HS-5 (cell line): ENCODE measurements at regions not wholly inside any gene's neighbourhood (a gene's known extent, or its start where the extent isn't known, plus 50 kb on each side); places are given as distances from the start of the nearest gene placed in this dataset.

Source experiments
- DNase-seq: peaks from one replicate; pipeline ENCODE4 v3.0.0-alpha.2; 2012; ENCODE audit warnings: low read depth

DNA sequence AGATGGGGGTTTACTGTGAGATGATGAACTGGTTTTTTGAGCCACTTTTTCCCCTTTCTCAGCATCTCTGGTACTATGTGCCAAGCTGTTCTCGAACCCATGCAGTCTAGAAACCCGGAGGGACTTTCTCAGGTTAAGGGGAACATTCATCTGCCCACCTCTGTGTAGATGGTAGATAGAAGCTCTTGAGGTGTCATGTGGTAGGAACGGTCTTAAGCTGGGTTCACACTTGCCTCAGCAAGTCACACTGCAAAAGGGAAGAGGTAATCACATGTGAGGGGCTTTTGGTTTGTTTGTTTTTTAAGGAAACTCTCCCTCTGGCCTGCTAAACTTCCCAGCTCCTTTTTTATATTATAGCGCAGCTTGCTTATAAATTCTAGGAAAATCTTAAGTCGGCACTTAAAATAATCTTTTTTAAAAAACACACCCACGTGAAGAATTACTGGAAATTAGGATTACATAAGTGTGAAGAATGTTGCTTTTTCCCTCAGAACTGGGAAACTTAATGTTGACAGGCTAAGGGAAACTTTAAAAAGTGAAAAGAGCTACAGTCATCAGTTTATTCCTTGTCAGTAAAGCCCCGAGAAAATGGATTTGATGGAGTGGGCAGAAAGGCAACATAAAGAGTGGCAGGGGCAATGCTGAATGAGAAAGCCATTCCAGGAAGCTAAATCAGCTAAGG is 430.3 kb downstream of the ARHGEF28 start:
- no peak for DNase-seq

DNA sequence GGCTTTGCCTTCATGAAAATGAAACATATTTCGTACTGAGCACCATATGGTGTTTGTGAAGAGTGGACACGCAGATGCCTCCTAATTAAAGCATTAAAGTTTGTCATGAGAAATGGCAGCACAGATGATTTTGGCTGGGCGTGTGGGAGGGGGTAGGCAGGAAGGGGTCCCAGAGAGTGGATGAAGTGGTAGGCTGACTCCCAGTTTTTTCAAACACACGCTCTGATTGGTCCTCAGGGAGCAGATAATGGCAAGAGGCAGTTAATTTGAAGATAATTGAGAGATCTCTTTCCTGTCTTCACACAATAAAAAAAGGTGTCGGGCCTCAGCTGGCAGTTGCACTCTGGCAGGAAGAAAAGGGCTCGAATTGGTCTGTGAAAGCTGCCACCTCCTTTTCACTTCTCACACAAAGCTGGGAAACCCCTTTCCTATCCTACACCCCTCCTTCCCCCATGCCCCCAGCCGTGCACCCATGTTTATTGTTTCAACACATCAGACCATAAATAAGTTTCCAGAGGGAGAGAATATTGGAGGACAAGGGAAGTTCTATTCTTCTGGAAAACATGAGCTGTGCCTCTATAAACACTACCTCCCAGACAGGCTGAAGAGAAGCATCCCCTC is 429.6 kb downstream of the ARHGEF28 start:
- no peak for DNase-seq

DNA sequence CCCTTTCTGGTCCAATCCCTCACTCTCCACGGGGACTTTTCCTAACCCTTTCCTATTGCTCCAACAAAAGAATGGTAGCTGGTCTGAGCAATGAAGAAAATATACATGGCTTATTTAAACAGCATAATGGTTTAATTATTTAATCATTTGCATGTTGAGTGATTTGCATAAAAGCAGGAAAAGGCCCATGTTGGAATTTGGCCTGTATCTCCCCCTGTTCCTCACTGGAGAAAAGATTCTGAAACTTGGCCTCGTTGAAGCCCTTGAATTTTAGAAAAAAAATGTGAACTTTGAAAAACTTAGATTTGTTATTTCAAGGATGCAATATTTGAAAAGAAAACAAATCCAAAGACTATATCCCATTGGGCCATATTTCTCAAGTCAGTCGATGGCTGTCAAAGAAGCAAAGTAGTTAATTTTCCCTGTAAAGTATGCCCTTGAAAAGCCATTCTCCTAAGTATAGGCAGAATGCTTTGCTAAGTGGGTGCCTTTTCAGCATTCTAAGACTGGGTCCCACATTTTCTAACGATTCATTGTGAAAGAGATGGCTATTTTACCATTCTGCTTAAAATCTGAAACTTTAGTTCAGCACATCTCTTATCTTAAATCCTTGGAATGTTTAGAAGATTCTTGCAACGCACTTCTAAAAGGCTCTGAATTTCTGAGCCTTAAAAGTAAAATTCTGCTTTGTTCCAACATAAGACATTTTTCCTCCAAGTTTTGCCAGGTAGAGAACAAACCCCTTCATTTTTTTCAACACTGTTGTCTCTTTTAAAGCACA is 428.8 kb downstream of the ARHGEF28 start:
- no peak for DNase-seq

DNA sequence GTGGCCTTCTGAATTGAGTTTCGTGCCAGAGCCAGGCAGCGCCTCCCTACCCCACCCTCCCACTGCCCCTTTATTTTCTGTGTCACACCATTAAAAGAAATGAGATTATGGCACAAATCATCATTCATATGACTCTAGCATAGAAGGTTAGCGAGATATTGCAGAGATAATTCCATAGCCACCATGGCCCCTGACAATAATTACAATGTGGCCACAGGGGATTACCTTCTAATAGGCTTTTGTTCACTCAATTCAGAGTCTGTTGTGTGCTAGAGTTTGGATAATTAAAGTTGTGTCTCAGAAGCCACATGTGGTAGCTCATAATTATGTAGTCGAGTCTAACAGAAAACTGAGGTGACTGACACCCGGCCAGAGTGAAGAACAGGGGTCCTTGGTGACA is 428.1 kb downstream of the ARHGEF28 start:
- no peak for DNase-seq

DNA sequence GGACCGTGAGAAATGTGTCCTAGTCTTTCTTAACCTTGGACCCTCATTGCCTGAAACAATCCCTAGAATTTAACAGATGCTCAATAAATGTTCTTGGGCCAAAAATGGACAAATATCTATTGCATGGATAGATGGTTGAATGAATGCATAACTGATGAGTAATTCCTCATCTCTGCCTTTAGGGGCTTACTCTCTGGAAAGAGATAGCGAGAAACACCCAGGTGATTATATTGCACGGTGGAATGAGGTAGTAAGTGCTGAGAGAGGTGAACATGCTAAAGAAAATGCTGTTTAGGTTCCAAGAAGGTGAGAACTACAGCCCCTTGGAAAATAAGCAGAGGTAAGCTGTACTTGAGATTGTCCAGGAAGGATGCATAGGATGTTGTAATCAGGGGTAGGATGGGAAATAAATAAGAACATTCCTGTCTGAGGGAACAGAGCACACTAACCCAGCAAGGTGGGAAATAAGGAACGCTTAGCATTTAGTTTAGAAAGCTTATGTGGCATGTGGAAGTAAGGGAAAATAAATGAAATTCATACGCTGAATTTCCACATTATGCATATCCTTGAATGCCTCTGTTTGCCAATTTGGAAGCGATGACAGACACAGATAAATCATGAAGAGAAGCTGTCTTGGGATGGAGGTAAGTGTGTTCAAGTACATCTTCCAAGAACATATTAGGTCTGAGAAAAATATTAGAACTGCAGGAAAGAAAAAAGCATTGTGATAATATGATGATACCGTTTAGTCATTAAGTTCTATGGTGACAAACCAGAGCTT is 426.6 kb downstream of the ARHGEF28 start:
- DNase-seq, result no peak

DNA sequence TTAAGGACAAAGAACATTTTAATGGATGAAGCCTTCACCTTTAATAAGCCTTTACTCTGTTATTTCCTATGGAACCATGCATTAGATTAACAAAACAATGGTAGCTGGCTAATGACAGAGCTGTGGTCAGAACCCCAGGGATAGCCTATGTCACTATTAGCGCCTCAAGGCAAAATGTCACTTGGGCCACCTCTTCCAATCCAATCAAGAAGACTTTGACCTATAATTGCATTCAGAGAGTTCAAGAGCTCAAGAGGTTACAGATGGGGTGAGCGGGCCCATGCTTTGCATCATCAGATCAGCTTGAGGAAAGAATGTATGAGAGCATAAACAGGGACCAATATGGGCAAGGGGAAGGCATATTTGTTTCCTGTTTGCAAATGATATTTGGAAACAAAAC is 425.1 kb downstream of the ARHGEF28 start:
- DNase-seq, result no peak

DNA sequence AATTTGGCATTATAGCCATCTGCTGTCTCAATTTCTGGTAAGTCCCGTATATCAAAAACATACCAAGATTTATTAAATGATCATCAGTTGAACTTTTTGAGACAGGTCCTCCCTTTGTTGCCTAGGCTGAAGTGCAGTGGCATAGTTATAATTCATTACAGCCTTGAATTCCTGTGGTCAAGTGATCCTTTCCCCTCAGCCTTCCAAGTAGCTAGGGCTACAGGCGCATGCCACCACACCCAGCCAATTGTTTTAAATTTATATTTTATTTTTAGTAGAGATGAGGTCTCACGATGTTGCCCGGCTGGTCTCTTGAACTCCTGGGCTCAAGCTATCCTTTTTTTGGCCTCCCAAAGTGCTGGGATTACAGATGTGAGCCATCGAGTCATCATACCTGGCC is 418.9 kb downstream of the ARHGEF28 start:
- no peak for DNase-seq

DNA sequence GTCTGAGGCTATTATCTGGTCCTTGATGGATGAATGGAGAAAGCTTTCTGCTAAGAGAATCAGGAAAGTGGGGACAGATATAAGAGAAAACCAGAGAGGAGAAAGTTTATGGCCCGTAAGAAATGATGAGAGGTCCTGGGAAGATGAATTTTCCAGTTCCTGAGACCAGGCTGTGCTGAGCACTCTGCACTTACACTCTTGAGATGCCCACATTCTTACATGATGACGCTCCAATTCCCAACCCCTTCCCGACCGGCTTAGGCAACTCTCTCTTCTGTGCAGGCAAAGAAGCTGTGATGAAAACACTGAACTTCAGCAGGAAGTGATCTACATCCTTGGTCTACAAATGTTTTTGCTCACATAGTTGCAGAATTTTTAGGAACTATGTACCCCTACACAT is 417.0 kb downstream of the ARHGEF28 start:
- peak; percentile 80 for DNase-seq

DNA sequence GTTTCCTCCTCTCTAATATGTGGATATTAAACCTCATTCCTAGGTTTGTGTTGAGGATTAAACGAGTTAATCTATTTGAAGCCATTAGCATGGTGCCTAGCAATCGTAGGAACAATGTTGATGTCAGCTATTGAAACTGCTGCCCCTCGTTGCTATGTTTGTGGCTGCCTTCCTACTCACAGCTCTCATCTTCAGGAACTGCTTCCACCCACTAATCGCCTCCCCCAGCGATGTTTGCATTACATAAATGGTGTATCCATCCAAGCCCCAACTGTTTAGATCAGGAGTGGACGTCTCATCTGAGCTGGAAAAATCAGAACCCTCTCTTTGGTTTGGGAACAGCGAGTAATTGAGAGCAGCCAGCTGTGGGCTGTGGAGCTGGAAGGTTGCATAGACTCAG is 416.6 kb downstream of the ARHGEF28 start:
- no peak for DNase-seq

DNA sequence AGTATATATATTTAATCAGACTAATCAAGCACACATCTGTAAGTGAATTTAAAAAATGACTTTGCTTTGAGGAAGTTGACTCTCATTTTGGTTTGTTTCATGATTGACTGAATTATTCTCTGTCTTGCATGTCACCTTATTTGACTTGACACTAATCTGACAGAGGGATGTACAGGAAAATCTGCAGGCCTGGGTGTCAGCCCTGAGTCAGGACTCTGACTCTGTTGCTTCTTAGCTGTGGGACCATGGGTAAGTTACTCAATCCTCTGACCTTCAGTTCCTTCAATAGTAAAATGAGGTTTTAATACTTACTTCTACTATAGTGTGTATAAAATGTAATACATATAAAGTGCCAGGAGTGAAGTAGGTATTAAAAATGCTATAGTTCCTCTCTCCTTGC is 415.9 kb downstream of the ARHGEF28 start:
- DNase-seq, result no peak

DNA sequence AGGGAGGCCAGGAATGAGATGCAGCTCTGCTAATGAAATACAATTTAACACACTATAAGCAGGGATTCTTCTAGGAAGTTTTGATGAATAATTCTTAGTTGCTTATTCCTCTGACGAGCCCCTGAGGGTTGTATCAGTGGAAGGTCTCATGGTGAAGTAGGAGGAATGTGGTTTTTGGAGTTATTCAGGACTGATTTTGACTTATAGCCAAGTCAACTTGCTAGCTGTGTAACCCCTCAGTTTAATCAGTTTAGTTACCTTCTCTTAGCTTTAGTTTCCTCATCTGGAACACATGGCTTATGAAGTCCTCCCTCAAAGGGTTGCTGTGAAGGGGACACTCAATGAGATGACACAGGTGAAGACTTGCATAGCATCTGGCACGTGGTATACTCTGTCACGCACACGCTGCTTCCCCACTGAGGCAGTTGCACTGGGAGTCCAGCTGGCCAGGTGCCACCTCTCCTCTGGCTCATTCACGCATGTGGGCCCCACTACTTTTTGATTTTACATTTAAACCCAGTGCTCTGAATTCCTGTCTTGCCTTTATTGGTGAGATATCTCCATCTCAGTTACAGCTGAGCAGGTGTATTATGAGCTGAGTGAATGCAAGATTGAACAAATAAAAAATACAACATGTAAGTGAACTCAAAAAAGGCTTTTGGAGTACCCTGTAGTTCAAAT is 415.0 kb downstream of the ARHGEF28 start:
- DNase-seq, result no peak

DNA sequence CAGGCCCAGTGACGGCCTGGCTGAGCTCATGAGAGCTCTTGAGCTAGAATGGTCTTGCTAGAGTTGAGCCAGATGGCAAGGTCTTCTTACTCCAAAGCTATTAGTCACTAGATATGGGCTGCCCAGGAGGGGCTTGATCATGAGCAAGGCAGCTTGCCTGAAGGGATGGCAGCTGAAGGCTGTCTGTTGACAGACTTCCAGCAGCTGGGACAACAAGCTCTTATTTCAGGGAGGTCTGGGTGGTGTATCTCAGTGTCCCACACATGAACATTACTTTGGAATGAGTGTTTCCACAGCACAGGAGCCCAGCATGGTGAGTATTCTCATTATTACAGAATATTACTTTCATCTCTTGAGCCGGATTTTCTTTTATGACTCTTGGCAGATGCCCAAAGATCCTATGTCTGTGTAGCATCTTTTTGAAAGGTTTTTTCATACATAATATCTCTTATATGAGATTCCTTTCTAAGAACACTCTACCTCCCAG is 414.1 kb downstream of the ARHGEF28 start:
- DNase-seq, result peak; percentile 51

DNA sequence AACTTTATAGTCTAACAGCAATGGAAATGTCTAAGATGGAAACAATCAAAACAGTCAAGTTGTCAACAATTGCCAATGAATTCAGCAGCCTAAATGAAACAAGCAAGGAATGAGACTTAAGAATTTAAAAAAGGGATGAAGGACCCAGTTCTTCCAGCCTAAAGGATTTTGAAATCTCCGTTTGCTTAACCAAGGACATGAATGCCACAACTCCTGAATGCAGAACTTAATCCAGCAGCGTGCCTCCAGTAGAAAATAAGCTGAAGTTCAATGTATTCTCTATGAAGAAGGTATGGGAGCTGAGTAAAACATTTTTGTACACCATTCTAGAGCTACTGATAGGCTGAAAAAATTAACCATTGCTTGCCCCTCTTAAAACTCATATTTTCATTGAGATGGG is 411.3 kb downstream of the ARHGEF28 start:
- DNase-seq, result no peak

DNA sequence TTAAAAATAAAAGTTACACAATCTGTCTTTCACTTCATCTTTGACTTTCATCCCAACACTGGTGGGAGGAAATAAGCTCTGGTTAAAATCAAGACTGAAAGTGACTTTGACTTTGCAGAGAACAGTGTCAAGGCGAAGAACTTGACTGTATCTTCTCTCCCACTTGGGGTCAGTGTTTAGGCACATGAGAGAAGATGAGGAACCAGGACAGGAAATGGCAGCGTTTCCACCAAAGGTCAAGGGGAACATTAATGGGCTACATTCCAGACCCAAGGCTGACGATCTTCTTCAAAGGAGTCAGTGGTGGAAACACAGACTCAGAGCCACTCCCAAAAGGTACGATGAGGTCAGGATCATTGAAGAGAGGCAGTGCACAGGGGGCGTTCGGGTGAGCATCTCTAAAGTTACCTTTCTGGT is 409.5 kb downstream of the ARHGEF28 start:
- DNase-seq, result peak; percentile 72

DNA sequence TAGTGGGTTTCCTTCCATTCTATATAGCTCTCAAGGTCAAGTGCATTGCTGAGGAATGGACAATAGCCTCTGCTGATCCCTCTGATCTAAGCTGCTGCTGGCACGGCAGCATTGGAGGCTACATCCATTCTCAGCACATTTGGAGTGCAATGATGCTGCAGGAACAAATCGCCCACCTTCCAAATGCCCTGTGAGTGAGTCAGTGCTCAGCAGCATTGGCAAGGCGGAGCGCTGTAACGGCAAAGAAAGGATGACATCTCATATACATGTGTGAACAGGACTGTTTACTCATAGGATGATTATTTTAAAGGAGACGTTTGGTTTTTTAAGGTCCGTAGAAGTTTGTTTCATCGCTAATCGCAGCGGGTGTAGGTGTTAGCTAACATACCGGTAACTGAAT is 408.7 kb downstream of the ARHGEF28 start:
- DNase-seq, result peak; percentile 61

DNA sequence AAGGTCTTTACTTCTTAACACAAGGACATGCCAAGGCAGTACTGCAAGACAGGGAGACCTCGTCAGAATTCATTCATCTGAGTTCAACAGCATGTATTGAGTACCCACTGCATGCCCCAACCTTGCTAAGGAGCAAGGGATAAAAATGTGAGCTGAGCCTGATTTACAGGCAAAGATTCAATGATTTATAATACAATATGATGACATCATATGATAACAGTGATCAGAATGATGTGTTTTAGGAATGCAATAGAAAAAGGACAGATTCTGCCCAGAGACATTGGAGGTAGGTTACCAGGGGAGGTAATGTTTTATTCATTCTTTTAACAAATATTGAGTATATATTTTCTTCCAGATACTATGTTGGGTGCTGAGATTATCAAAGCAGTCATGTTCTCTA is 406.6 kb downstream of the ARHGEF28 start:
- no peak for DNase-seq

DNA sequence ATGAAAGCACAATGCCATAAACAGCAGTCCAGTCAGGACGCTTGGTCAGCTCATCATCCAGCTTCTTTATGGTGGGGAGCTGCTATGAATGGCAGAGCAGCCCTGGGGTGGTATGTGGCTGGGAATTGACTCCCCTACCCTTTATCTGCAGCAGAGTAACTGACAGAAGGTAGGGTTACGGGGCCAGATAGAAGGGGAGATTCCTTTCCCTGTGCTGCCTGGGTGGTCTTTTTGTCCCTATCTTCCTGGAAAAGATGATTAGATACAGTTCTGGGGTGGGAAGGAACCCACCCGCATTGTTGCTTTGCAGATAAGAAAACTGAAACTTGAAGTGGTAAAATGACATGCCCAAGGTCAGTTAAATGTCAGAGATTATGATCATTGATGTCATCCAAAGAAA is 405.5 kb downstream of the ARHGEF28 start:
- DNase-seq, result no peak

DNA sequence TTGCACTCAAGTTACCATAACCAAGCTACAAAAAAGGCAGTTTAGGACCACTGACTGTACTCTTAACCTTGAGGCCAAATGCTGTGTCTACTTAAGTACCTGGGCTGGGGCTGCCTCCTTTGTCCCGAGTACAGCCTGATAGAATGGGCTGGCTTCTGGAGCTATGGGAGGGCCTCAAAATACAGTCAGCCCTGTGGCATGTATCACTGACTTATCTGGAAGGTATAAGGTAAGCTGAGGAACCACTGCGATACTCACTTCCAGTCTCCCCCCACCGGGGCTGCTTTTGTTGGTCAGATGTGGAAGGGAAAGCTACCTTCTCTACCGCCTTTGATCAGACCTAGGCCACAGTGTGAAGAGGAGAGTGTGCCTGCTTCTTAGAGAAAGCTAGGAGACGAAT is 404.8 kb downstream of the ARHGEF28 start:
- no peak for DNase-seq

DNA sequence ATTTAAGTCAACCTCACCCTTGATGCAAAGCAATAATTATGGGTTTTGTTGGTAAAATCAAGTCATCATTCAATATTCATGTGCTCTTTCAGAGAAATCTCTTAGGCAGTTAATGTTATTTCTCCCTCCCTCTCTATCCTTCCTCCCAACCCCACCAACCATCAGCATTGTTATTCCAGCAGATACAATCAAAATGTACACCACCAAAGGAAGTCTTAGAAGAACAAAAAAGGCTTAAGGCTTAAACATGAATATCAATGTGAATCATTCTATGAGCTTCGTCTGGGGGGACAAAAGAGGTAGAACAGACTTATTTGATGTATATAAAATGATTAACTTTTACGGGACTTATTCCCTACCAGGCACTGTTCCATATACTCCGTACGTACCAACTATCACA is 404.4 kb downstream of the ARHGEF28 start:
- DNase-seq, result no peak

DNA sequence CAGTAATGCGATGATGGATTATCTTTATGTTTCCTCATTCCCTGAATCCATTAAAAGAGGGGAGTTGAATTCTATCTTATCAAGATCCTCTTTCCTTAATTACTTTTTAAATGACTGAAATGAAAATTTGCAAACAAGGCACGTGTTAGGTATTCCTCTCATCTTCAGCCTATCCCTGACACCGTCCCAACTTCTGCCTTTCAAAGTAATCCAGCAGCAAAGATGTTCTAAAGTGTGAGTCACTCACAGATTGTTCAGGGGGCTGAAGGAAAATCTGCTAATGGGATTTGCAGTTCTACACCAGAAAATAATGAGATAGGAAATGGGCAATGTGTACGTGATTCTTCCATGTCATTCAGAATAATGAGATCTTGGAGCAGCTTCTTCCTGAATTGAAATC is 403.0 kb downstream of the ARHGEF28 start:
- DNase-seq, result no peak

DNA sequence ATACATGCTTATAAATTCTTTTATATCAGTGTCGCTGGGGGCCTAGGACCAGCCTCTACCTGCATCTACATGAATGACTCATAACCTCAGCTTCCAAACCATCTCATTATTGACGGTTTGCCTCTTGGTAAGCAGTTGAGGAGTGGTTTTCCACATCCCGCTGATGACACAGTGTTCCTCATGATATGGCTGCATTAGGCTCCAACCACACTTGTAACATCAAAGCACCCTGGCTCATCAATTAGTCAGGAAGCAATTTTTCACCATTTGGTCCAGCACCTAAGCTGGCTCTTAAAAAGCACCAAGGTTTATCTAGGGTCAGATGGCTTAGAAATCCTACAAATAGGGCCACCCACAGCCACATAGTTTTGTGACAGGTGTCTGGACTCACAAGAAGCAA is 402.4 kb downstream of the ARHGEF28 start:
- no peak for DNase-seq
